Coronary artery (tissue), 2 donors: ENCODE measurements at regions not wholly inside any gene's neighbourhood (a gene's known extent, or its start where the extent isn't known, plus 50 kb on each side); places are given as distances from the start of the nearest gene placed in this dataset.

Experiments used
- DNase-seq: peaks from one replicate; pipeline ENCODE4 v3.0.0-alpha.2; 2017; ENCODE audit warnings: low spot score
- H3K27ac ChIP-seq, 2 donors: fragments of 200-600 bp; sonication (generic); one replicate each; pipeline ENCODE4 v1.5.1; 2016 to 2019
- H3K4me3 ChIP-seq: fragments of 200-600 bp; sonication (generic); 2 replicates; pipeline ENCODE4 v1.5.1; 2016; ENCODE audit warnings: mild to moderate bottlenecking, moderate library complexity
- CTCF ChIP-seq: fragments of 200-600 bp; sonication (generic); IDR thresholded peaks from one replicate; pipeline ENCODE4 v1.5.1; 2019; ENCODE audit warnings: antibody characterized with exemption

- H3K27ac ChIP-seq: no peak overlapping the region
- DNase-seq: peak; percentile 53
- TF ChIP-seq CTCF: no peak
- no peak overlapping the region for H3K4me3 ChIP-seq
Observed at GRCh38 chr11:69365558-69365957, 71.6 kb downstream of the MYEOV start.

GRCh38 chr11:69366591-69366990 lies 72.6 kb downstream of the MYEOV start:
- Histone ChIP-seq H3K27ac (no peak overlapping the region), H3K4me3 (no peak overlapping the region)
- no peak for TF ChIP-seq CTCF
- no peak for DNase-seq

- no peak for TF ChIP-seq CTCF
- Histone ChIP-seq H3K27ac (no peak overlapping the region), H3K4me3 (no peak overlapping the region)
- DNase-seq: peak; percentile 47
Observed at GRCh38 chr11:69367211-69367964, 73.4 kb downstream of the MYEOV start.

DNA sequence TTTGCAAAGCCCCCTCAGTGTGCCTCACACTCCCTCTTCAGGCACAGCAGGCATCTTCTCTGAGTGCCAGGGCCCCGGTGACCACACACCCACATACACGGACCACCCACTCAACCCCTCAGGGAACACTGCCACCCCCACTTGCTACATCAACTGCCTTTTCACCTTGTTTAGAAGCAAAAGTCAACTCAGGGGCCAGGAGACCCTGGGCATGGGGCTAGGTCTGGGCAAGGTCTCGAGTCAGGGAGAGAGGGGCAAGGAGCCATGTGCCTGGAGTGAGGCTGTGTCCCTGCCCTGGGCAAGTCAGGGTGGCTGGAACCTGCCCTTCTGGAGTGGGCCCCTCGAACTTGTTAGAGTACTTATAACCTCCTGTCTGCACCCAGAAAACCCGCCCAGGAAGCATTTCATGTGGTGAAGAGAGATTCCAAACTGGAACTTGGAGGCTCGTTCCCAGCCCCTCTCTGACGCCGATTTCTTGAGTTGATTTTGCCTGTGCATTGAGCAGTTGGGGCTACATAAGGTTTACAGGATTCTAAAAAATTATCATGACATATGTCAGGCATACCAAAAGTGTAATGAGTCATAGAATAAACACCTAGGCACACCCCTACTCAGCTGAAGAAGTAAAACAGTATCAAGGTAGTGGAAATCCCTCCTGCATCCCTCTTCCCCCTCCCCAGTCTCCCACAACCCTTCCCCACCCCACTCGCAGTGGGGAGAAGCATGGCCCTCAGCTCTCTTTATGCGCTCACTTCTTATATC lies 74.3 kb downstream of the MYEOV start:
- DNase-seq: peak; percentile 33
- H3K4me3 ChIP-seq: no peak overlapping the region

DNA sequence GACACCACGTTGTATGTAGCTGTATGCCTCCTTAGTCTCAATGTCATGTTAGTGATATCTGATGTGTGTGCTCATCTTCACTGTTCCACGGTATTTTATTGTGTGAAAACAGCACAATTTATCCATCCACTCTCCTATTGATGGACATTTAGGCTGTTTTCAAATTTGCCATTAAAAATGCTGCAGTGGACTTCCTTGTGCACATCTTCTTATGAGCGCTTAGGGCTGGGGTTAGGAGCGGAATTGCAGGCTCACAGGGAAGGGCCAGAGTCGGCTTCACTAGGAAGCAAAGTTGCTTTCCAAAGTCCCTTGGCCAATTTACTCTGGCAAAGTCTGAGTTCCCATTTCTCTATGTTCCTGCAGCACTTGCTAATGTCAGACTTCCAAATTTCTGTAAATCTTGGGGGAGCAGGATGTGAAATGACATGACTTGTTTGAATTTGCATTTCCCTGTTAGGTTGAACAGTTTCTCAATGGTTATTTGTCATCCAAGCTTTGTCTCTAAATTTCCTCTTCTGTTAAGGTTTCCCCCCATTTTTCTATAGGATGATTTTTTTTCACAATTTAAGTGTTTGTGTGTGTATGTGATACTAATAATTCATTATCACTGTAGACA lies 75.4 kb downstream of the MYEOV start:
- DNase-seq: no peak
- no peak for TF ChIP-seq CTCF
- no peak overlapping the region for H3K4me3 ChIP-seq
- H3K27ac ChIP-seq: no peak overlapping the region

More for the DNA sequence above, 74.3 kb downstream of the MYEOV start:
- no peak overlapping the region for H3K27ac ChIP-seq
- no peak for TF ChIP-seq CTCF

DNA sequence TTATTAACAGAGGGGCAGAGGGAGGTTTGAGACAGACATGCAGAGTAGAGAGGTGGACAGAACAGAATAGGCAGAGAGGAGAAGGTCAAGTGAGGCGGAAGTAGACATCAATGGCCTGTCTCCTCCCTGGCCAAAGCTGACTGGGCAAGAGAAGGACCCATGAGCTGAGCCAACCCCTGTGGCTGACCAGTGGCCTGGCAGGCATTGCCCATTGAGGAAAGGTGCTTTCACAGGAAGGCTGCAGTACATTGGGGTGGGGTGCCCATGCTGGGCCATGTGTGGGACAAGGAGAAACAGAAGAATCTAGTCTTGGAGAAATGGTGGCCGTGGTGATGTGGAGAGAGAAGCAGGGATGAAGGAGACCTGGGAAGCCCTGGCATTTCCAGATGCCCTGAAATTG lies 76.0 kb downstream of the MYEOV start:
- Histone ChIP-seq H3K27ac (no peak overlapping the region), H3K4me3 (no peak overlapping the region)
- peak; percentile 24 for DNase-seq
- no peak for TF ChIP-seq CTCF
